ENCODE measurements at regions not wholly inside any gene's neighbourhood (a gene's known extent, or its start where the extent isn't known, plus 50 kb on each side); places are given as distances from the start of the nearest gene placed in this dataset.

- H3K4me1 ChIP-seq (replicated peaks) = no peaks in the 10 kb centered on the region
- no peaks in the 10 kb centered on the region for H3K36me3 ChIP-seq
- no peak for DNase-seq (ENCODE audit: low spot score)
- no peaks in the 10 kb centered on the region for H3K27me3 ChIP-seq (replicated peaks; ENCODE audit: insufficient read depth)
- no peak overlapping the region for H3K27ac ChIP-seq
- no peaks in the 10 kb centered on the region for H3K9me3 ChIP-seq
- intact Hi-C loops (cut with DNase I) = no loop called here
- TF ChIP-seq CTCF (IDR thresholded peaks at IDR 0.05) (no peak), POLR2A (IDR thresholded peaks at IDR 0.05) (no peak), POLR2AphosphoS5 (IDR thresholded peaks at IDR 0.05) (no peak)
- WGBS = 94% methylated on average over 3 of the region's 3 CpGs
- no peak overlapping the region for H3K4me3 ChIP-seq
These were observed 260.1 kb downstream of the CYRIA start for GRCh38 chr2:16405551-16405950.

- Histone ChIP-seq H3K27ac (no peak overlapping the region), H3K4me1 (replicated peaks) (no peaks in the 10 kb centered on the region)
- intact Hi-C loops (cut with DNase I) = no loop called here
These were observed 260.9 kb downstream of the CYRIA start for GRCh38 chr2:16404551-16405300.

GRCh38 chr2:16404146-16404545 is 261.5 kb downstream of the CYRIA start:
- H3K27ac ChIP-seq = no peak overlapping the region
- no peak for DNase-seq (ENCODE audit: low spot score)
- WGBS = 60% methylated on average over 3 of the region's 3 CpGs
- no peaks in the 10 kb centered on the region for H3K36me3 ChIP-seq
- TF ChIP-seq POLR2AphosphoS5 (IDR thresholded peaks at IDR 0.05) (no peak), CTCF (IDR thresholded peaks at IDR 0.05) (no peak), POLR2A (IDR thresholded peaks at IDR 0.05) (no peak)
- intact Hi-C loops (cut with DNase I) = no loop called here
- no peaks in the 10 kb centered on the region for H3K9me3 ChIP-seq
- H3K27me3 ChIP-seq (replicated peaks; ENCODE audit: insufficient read depth) = no peaks in the 10 kb centered on the region
- no peak overlapping the region for H3K4me3 ChIP-seq
- no peaks in the 10 kb centered on the region for H3K4me1 ChIP-seq (replicated peaks)

More at GRCh38 chr2:16404551-16405300, 260.9 kb downstream of the CYRIA start:
- DNase-seq (ENCODE audit: low spot score) = no peak
- no peak for TF ChIP-seq CTCF (IDR thresholded peaks at IDR 0.05)
- no peak for TF ChIP-seq POLR2A (IDR thresholded peaks at IDR 0.05)
- no peak for TF ChIP-seq POLR2AphosphoS5 (IDR thresholded peaks at IDR 0.05)
- H3K36me3 ChIP-seq = no peaks in the 10 kb centered on the region
- no peaks in the 10 kb centered on the region for H3K9me3 ChIP-seq
- H3K27me3 ChIP-seq (replicated peaks; ENCODE audit: insufficient read depth) = no peaks in the 10 kb centered on the region
- WGBS = 90% methylated on average over 5 of the region's 5 CpGs
- H3K4me3 ChIP-seq = no peak overlapping the region

GRCh38 chr2:16402891-16403290 is 262.7 kb downstream of the CYRIA start:
- no peaks in the 10 kb centered on the region for H3K36me3 ChIP-seq
- 80% methylated on average over 5 of the region's 5 CpGs for WGBS
- H3K4me3 ChIP-seq = no peak overlapping the region
- H3K27me3 ChIP-seq (replicated peaks; ENCODE audit: insufficient read depth) = no peaks in the 10 kb centered on the region
- DNase-seq (ENCODE audit: low spot score) = no peak
- intact Hi-C loops (cut with DNase I) = no loop called here
- TF ChIP-seq POLR2AphosphoS5 (IDR thresholded peaks at IDR 0.05) (no peak), CTCF (IDR thresholded peaks at IDR 0.05) (no peak), POLR2A (IDR thresholded peaks at IDR 0.05) (no peak)
- no peaks in the 10 kb centered on the region for H3K4me1 ChIP-seq (replicated peaks)
- no peak overlapping the region for H3K27ac ChIP-seq
- no peaks in the 10 kb centered on the region for H3K9me3 ChIP-seq

GRCh38 chr2:16401761-16402300 is 263.8 kb downstream of the CYRIA start:
- 83% methylated on average over 7 of the region's 7 CpGs for WGBS
- H3K4me1 ChIP-seq (replicated peaks) = no peaks in the 10 kb centered on the region
- DNase-seq (ENCODE audit: low spot score) = no peak
- no peaks in the 10 kb centered on the region for H3K27me3 ChIP-seq (replicated peaks; ENCODE audit: insufficient read depth)
- no peaks in the 10 kb centered on the region for H3K9me3 ChIP-seq
- H3K27ac ChIP-seq = no peak overlapping the region
- H3K36me3 ChIP-seq = no peaks in the 10 kb centered on the region
- TF ChIP-seq POLR2AphosphoS5 (IDR thresholded peaks at IDR 0.05) = no peak
- no peak for TF ChIP-seq CTCF (IDR thresholded peaks at IDR 0.05)
- TF ChIP-seq POLR2A (IDR thresholded peaks at IDR 0.05) = no peak
- H3K4me3 ChIP-seq = no peak overlapping the region
- intact Hi-C loops (cut with DNase I) = no loop called here
